Tibial nerve (tissue), 4 donors: ENCODE measurements at regions not wholly inside any gene's neighbourhood (a gene's known extent, or its start where the extent isn't known, plus 50 kb on each side); places are given as distances from the start of the nearest gene placed in this dataset.
"Not testable (repeated sequence)": the region's sequence is repeated elsewhere in the genome, so short reads cannot be mapped to it uniquely, and the experiment has no call there.

Source experiments
- DNase-seq, 2 donors: peaks; one replicate each; pipeline ENCODE4 v3.0.0-alpha.2; 2019; ENCODE audit warnings: low spot score in 2 of 2
- H3K27ac ChIP-seq, 4 donors: fragments of 200-600 bp; sonication (generic) in 3 of 4; one replicate each; pipeline ENCODE4 v1.5.1; 2017 to 2019; ENCODE audit warnings: mild to moderate bottlenecking in 1 of 4
- H3K27me3 ChIP-seq, 2 donors: fragments of 200-600 bp; sonication (generic) in 1 of 2; one replicate each; pipeline versions ENCODE4 v1.5.1 to v1.6.0; 2017 to 2019
- H3K36me3 ChIP-seq, 3 donors: fragments of 200-600 bp; sonication (generic); one replicate each; pipeline ENCODE4 v1.5.1; 2018 to 2019
- H3K4me1 ChIP-seq, 4 donors: fragments of 200-600 bp; sonication (generic) in 3 of 4; one replicate each; pipeline ENCODE4 v1.5.1; 2017 to 2019
- H3K4me3 ChIP-seq, 4 donors: fragments of 200-600 bp; sonication (generic) in 3 of 4; one replicate each; pipeline ENCODE4 v1.5.1; 2017 to 2019; ENCODE audit warnings: mild to moderate bottlenecking in 1 of 4, moderate library complexity in 1 of 4
- H3K9me3 ChIP-seq, 4 donors: fragments of 200-600 bp; sonication (generic) in 3 of 4; one replicate each; pipeline ENCODE4 v1.5.1; 2017 to 2019
- CTCF ChIP-seq, 5 experiments: fragments of 200-600 bp in 3 of 5; fragments of 450-650 bp in 2 of 5; sonication (generic) in 3 of 5; IDR thresholded peaks; one replicate each; pipeline ENCODE4 v1.5.1; 2016 to 2019; ENCODE audit warnings: antibody characterized with exemption in 5 of 5, mild to moderate bottlenecking in 3 of 5, moderate library complexity in 2 of 5
- EP300 ChIP-seq, 2 donors: sonication (generic); formaldehyde crosslinking; IDR thresholded peaks; one replicate each; pipeline ENCODE4 v1.6.1; 2017; ENCODE audit warnings: antibody characterized with exemption in 2 of 2, mild to moderate bottlenecking in 1 of 2
- POLR2A ChIP-seq, 2 donors: fragments of 450-650 bp; IDR thresholded peaks; one replicate each; pipeline ENCODE4 v1.6.1; 2017; ENCODE audit warnings: antibody characterized with exemption in 2 of 2, mild to moderate bottlenecking in 2 of 2, moderate library complexity in 2 of 2
- WGBS, 2 donors: methylation state at CpG; one replicate each; pipeline ENCODE4 v1.1.5; 2018; 5-methylcytosine and 5-hydroxymethylcytosine counted together

- DNase-seq = no peak
- Histone ChIP-seq H3K27ac (no peak overlapping the region), H3K9me3 (no peaks in the 10 kb centered on the region), H3K4me1 (no peaks in the 10 kb centered on the region), H3K36me3 (no peaks in the 10 kb centered on the region), H3K27me3 (no peaks in the 10 kb centered on the region), H3K4me3 (no peak overlapping the region)
- 87 to 93% methylated on average over 5 of the region's 5 CpGs for WGBS, 2 donors
- TF ChIP-seq EP300 (IDR thresholded peaks at IDR 0.05) (no peak), CTCF (IDR thresholded peaks at IDR 0.05) (no peak), POLR2A (IDR thresholded peaks at IDR 0.05) (no peak)
Measured at GRCh38 chr14:26655128-26655527, 57.3 kb upstream of the NOVA1 start.

- no peak for DNase-seq
- Histone ChIP-seq H3K4me3 (no peak overlapping the region), H3K4me1 (no peaks in the 10 kb centered on the region), H3K36me3 (no peaks in the 10 kb centered on the region), H3K9me3 (peaks cover 0 to 13% (median 0%) of the 10 kb centered on the region in 4 donors), H3K27me3 (no peaks in the 10 kb centered on the region), H3K27ac (no peak overlapping the region)
- 15 to 18% methylated on average over 1 of the region's 1 CpG for WGBS, 2 donors
- TF ChIP-seq CTCF (IDR thresholded peaks at IDR 0.05) = no peak
- TF ChIP-seq EP300 (IDR thresholded peaks at IDR 0.05) = no peak
- no peak for TF ChIP-seq POLR2A (IDR thresholded peaks at IDR 0.05)
Measured at GRCh38 chr14:26663506-26663905, 65.7 kb upstream of the NOVA1 start.

- not testable (repeated sequence) for H3K4me3 ChIP-seq, H3K4me1 ChIP-seq, H3K9me3 ChIP-seq, H3K36me3 ChIP-seq, H3K27ac ChIP-seq, DNase-seq, H3K27me3 ChIP-seq
- 94 to 98% methylated on average over 13 to 20 of the region's 31 CpGs for WGBS, 2 donors
Measured at GRCh38 chr14:26678732-26679420, 81.0 kb upstream of the NOVA1 start.

- Histone ChIP-seq H3K4me1 (no peaks in the 10 kb centered on the region), H3K4me3 (no peak overlapping the region), H3K9me3 (peaks cover 0 to 9% (median 0%) of the 10 kb centered on the region in 4 donors), H3K27me3 (no peaks in the 10 kb centered on the region), H3K27ac (no peak overlapping the region), H3K36me3 (no peaks in the 10 kb centered on the region)
- 86 to 95% methylated on average over 1 of the region's 1 CpG for WGBS, 2 donors
- DNase-seq = no peak
- no peak for TF ChIP-seq POLR2A (IDR thresholded peaks at IDR 0.05)
Measured at GRCh38 chr14:26685401-26685800, 87.6 kb upstream of the NOVA1 start.

- WGBS, 2 donors = 81 to 88% methylated on average over 2 of the region's 2 CpGs
- no peak overlapping the region for H3K4me3 ChIP-seq
- no peak overlapping the region for H3K27ac ChIP-seq
- DNase-seq = no peak
- H3K36me3 ChIP-seq = no peaks in the 10 kb centered on the region
- no peaks in the 10 kb centered on the region for H3K27me3 ChIP-seq
- H3K9me3 ChIP-seq = peaks cover 0 to 5% (median 0%) of the 10 kb centered on the region in 4 donors
- no peak for TF ChIP-seq POLR2A (IDR thresholded peaks at IDR 0.05)
- TF ChIP-seq CTCF (IDR thresholded peaks at IDR 0.05) = no peak
- TF ChIP-seq EP300 (IDR thresholded peaks at IDR 0.05) = no peak
- H3K4me1 ChIP-seq = no peaks in the 10 kb centered on the region
Measured at GRCh38 chr14:26687301-26687837, 89.5 kb upstream of the NOVA1 start.

GRCh38 chr14:26694521-26694920 is 96.7 kb upstream of the NOVA1 start:
- Histone ChIP-seq H3K27ac (peak overlapping the region in 1 of 4 donors; percentile 11), H3K9me3 (no peaks in the 10 kb centered on the region), H3K4me1 (peaks cover 0 to 5% (median 0%) of the 10 kb centered on the region in 4 donors), H3K27me3 (no peaks in the 10 kb centered on the region), H3K4me3 (no peak overlapping the region), H3K36me3 (no peaks in the 10 kb centered on the region)
- no peak for TF ChIP-seq CTCF (IDR thresholded peaks at IDR 0.05)
- no peak for TF ChIP-seq EP300 (IDR thresholded peaks at IDR 0.05)
- TF ChIP-seq POLR2A (IDR thresholded peaks at IDR 0.05) = no peak
- no peak for DNase-seq
